ENCODE measurements at regions not wholly inside any gene's neighbourhood (a gene's known extent, or its start where the extent isn't known, plus 50 kb on each side); places are given as distances from the start of the nearest gene placed in this dataset.

DNA sequence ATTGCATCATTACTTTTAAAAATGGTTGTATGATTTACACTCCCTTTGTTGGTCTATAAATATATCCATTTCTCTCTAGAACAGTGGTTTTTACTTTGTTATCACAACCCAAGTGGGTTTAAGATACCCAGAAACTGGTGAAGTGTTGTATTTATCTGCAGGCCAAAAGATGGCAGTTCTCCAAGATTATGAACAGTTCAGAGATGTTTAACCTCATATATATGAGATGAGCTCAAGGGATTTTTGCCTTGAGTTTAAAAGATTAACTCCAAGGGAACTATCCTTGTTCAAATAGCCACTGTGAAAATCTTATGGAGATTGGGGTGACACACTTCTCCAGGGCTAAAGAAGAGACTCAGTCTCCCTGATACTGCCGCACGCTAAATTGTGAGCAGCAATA is 572.6 kb downstream of the TLE4 start:
- H3K79me2 ChIP-seq (ENCODE audit: control insufficient read depth, low read length) = no peaks in the 10 kb centered on the region
- H4K20me1 ChIP-seq (ENCODE audit: control insufficient read depth, insufficient read depth, low read depth, low read length) = no peaks in the 10 kb centered on the region
- no peak overlapping the region for H3K27ac ChIP-seq (ENCODE audit: low read depth, low read length)
- TF ChIP-seq EZH2phosphoT487 (IDR thresholded peaks at IDR 0.05; ENCODE audit: borderline replicate concordance, low read length) = no peak
- TF ChIP-seq, protein P1, sequence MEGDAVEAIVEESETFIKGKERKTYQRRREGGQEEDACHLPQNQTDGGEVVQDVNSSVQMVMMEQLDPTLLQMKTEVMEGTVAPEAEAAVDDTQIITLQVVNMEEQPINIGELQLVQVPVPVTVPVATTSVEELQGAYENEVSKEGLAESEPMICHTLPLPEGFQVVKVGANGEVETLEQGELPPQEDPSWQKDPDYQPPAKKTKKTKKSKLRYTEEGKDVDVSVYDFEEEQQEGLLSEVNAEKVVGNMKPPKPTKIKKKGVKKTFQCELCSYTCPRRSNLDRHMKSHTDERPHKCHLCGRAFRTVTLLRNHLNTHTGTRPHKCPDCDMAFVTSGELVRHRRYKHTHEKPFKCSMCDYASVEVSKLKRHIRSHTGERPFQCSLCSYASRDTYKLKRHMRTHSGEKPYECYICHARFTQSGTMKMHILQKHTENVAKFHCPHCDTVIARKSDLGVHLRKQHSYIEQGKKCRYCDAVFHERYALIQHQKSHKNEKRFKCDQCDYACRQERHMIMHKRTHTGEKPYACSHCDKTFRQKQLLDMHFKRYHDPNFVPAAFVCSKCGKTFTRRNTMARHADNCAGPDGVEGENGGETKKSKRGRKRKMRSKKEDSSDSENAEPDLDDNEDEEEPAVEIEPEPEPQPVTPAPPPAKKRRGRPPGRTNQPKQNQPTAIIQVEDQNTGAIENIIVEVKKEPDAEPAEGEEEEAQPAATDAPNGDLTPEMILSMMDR (IDR thresholded peaks at IDR 0.05; ENCODE audit: low read depth, low read length, poor library complexity, severe bottlenecking) = no peak
- no peaks in the 10 kb centered on the region for H3K9me2 ChIP-seq (replicated peaks; ENCODE audit: control insufficient read depth, low read length)
- no peaks in the 10 kb centered on the region for H3K27me3 ChIP-seq (ENCODE audit: control insufficient read depth, low read length)
- H3F3A ChIP-seq (ENCODE audit: control insufficient read depth, insufficient read depth) = no peaks in the 10 kb centered on the region
- H3K4me1 ChIP-seq (ENCODE audit: control insufficient read depth, low read length) = no peaks in the 10 kb centered on the region
- H3K4me3 ChIP-seq (ENCODE audit: low read length) = no peak overlapping the region
- no peak overlapping the region for H3K4me2 ChIP-seq (ENCODE audit: low read length)
- no peaks in the 10 kb centered on the region for H3K9me3 ChIP-seq (ENCODE audit: control insufficient read depth, insufficient read depth, low read length)
- H3K36me3 ChIP-seq (ENCODE audit: control insufficient read depth, low read length) = no peaks in the 10 kb centered on the region

DNA sequence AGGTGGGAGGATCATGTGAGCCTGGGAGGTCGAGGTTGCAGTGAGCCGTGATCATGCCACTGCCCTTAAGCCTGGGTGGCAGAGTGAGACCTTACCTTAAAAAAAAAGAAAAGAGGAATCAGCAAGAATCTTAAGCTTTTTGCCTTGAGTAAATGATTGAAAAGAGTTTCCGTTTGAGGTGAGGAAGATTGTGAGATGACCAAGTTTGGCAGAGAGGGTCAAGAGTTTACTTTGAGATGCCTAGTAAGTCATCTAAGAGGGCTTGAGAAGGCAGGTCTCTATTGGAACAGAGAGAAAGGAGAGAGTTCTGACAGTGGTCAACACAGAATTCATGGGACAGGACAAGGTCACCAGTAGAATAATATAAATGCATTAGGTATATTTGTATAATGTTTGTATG is 572.1 kb downstream of the TLE4 start:
- H3K4me2 ChIP-seq (ENCODE audit: low read length) = no peak overlapping the region
- no peak overlapping the region for H3K4me3 ChIP-seq (ENCODE audit: low read length)
- H3K27ac ChIP-seq (ENCODE audit: low read depth, low read length) = no peak overlapping the region
- H3K9me3 ChIP-seq (ENCODE audit: control insufficient read depth, insufficient read depth, low read length) = no peaks in the 10 kb centered on the region
- no peaks in the 10 kb centered on the region for H3F3A ChIP-seq (ENCODE audit: control insufficient read depth, insufficient read depth)
- no peaks in the 10 kb centered on the region for H3K9me2 ChIP-seq (replicated peaks; ENCODE audit: control insufficient read depth, low read length)
- no peaks in the 10 kb centered on the region for H4K20me1 ChIP-seq (ENCODE audit: control insufficient read depth, insufficient read depth, low read depth, low read length)
- H3K4me1 ChIP-seq (ENCODE audit: control insufficient read depth, low read length) = no peaks in the 10 kb centered on the region
- H3K36me3 ChIP-seq (ENCODE audit: control insufficient read depth, low read length) = no peaks in the 10 kb centered on the region
- TF ChIP-seq, protein P1 (IDR thresholded peaks at IDR 0.05; ENCODE audit: low read depth, low read length, poor library complexity, severe bottlenecking) = no peak
- TF ChIP-seq EZH2phosphoT487 (IDR thresholded peaks at IDR 0.05; ENCODE audit: borderline replicate concordance, low read length) = no peak
- no peaks in the 10 kb centered on the region for H3K27me3 ChIP-seq (ENCODE audit: control insufficient read depth, low read length)
- H3K79me2 ChIP-seq (ENCODE audit: control insufficient read depth, low read length) = no peaks in the 10 kb centered on the region

DNA sequence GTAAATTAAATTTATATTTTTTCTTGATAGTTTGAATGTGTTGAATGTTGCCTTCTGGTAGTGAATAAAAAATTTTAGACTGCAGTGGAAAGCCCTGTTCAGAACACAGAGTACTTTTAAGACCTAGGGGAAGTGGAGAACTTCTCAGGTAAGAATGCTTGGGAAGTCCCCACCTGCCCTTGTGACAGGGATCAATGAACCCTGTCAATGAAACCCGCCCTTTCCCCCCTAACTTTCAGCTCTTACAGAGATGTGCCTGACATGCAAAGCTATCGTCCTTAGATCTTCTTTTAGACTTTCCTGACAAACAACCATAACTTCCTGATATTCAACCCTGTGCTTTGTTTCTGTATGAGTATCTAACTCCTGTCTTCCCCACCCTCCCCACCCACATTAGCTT is 562.7 kb downstream of the TLE4 start:
- H3K9me3 ChIP-seq (ENCODE audit: control insufficient read depth, insufficient read depth, low read length) = no peaks in the 10 kb centered on the region
- H3F3A ChIP-seq (ENCODE audit: control insufficient read depth, insufficient read depth) = no peaks in the 10 kb centered on the region
- no peak overlapping the region for H3K4me2 ChIP-seq (ENCODE audit: low read length)
- H3K27ac ChIP-seq (ENCODE audit: low read depth, low read length) = no peak overlapping the region
- no peaks in the 10 kb centered on the region for H3K9me2 ChIP-seq (replicated peaks; ENCODE audit: control insufficient read depth, low read length)
- TF ChIP-seq, protein P1 (IDR thresholded peaks at IDR 0.05; ENCODE audit: low read depth, low read length, poor library complexity, severe bottlenecking) = no peak
- TF ChIP-seq EZH2phosphoT487 (IDR thresholded peaks at IDR 0.05; ENCODE audit: borderline replicate concordance, low read length) = no peak
- no peaks in the 10 kb centered on the region for H3K4me1 ChIP-seq (ENCODE audit: control insufficient read depth, low read length)
- H3K4me3 ChIP-seq (ENCODE audit: low read length) = no peak overlapping the region
- H3K79me2 ChIP-seq (ENCODE audit: control insufficient read depth, low read length) = no peaks in the 10 kb centered on the region
- peaks cover 19% of the 10 kb centered on the region for H3K27me3 ChIP-seq (ENCODE audit: control insufficient read depth, low read length)
- H4K20me1 ChIP-seq (ENCODE audit: control insufficient read depth, insufficient read depth, low read depth, low read length) = no peaks in the 10 kb centered on the region
- no peaks in the 10 kb centered on the region for H3K36me3 ChIP-seq (ENCODE audit: control insufficient read depth, low read length)

DNA sequence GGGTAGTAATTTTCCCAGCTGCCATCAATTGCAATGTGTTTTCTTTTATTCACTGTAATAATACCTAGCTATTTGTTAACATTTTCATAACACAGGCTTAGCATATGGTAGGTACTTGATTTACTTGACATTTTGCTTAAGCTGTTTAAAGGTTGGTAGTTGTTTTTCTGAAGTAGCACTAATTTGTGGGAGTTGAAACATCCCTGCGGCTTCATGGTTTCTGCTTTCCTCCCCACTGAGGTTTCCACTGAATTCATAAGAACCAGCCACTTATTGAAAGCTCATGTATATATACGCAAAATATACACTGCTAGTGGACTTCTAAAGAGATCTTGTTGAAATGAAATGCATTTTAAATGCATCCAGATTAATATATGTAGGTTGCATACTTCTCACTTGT is 559.9 kb downstream of the TLE4 start:
- Histone ChIP-seq H3K36me3 (ENCODE audit: control insufficient read depth, low read length) (no peaks in the 10 kb centered on the region), H3K9me3 (ENCODE audit: control insufficient read depth, insufficient read depth, low read length) (no peaks in the 10 kb centered on the region), H3K9me2 (replicated peaks; ENCODE audit: control insufficient read depth, low read length) (no peaks in the 10 kb centered on the region), H3K4me3 (ENCODE audit: low read length) (no peak overlapping the region), H3K27me3 (ENCODE audit: control insufficient read depth, low read length) (peaks cover 19% of the 10 kb centered on the region), H3K4me2 (ENCODE audit: low read length) (no peak overlapping the region), H3F3A (ENCODE audit: control insufficient read depth, insufficient read depth) (no peaks in the 10 kb centered on the region), H3K79me2 (ENCODE audit: control insufficient read depth, low read length) (no peaks in the 10 kb centered on the region), H4K20me1 (ENCODE audit: control insufficient read depth, insufficient read depth, low read depth, low read length) (no peaks in the 10 kb centered on the region), H3K4me1 (ENCODE audit: control insufficient read depth, low read length) (no peaks in the 10 kb centered on the region), H3K27ac (ENCODE audit: low read depth, low read length) (no peak overlapping the region)
- no peak for TF ChIP-seq EZH2phosphoT487 (IDR thresholded peaks at IDR 0.05; ENCODE audit: borderline replicate concordance, low read length)
- TF ChIP-seq, protein P1 (IDR thresholded peaks at IDR 0.05; ENCODE audit: low read depth, low read length, poor library complexity, severe bottlenecking) = no peak
